Embryonic facial prominence (tissue), 1 donor: ENCODE measurements at regions not wholly inside any gene's neighbourhood (a gene's known extent, or its start where the extent isn't known, plus 50 kb on each side); places are given as distances from the start of the nearest gene placed in this dataset.

Experiments
- DNase-seq: peaks from one replicate; pipeline ENCODE4 v3.0.0-alpha.2; 2016; ENCODE audit errors: extremely low spot score

- DNase-seq, result no peak
Observed at GRCh38 chr4:180031330-180031729, 2211.9 kb upstream of the TENM3 start.

- no peak for DNase-seq
Observed at GRCh38 chr4:180041576-180041975, 2201.6 kb upstream of the TENM3 start.

- no peak for DNase-seq
Observed at GRCh38 chr4:180052629-180053028, 2190.6 kb upstream of the TENM3 start.

- DNase-seq, result no peak
Observed at GRCh38 chr4:180054291-180054690, 2188.9 kb upstream of the TENM3 start.

- no peak for DNase-seq
Observed at GRCh38 chr4:180057299-180057721, 2185.9 kb upstream of the TENM3 start.

GRCh38 chr4:180057891-180058671 lies 2185.1 kb upstream of the TENM3 start:
- DNase-seq, result no peak

- DNase-seq, result peak; percentile 72
Observed at GRCh38 chr4:180058691-180059215, 2184.4 kb upstream of the TENM3 start.

GRCh38 chr4:180059216-180059881 lies 2183.9 kb upstream of the TENM3 start:
- no peak for DNase-seq

GRCh38 chr4:180060159-180060889 lies 2182.9 kb upstream of the TENM3 start:
- no peak for DNase-seq

- DNase-seq, result no peak
Observed at GRCh38 chr4:180081072-180081471, 2162.1 kb upstream of the TENM3 start.

GRCh38 chr4:180084561-180084960 lies 2158.6 kb upstream of the TENM3 start:
- no peak for DNase-seq

GRCh38 chr4:180086480-180087190 lies 2156.6 kb upstream of the TENM3 start:
- no peak for DNase-seq

GRCh38 chr4:180098586-180098985 lies 2144.6 kb upstream of the TENM3 start:
- peak; percentile 30 for DNase-seq

GRCh38 chr4:180099957-180100356 lies 2143.2 kb upstream of the TENM3 start:
- DNase-seq, result no peak

- DNase-seq, result no peak
Observed at GRCh38 chr4:180100433-180101344, 2142.5 kb upstream of the TENM3 start.

GRCh38 chr4:180101348-180102083 lies 2141.7 kb upstream of the TENM3 start:
- no peak for DNase-seq

- DNase-seq, result no peak
Observed at GRCh38 chr4:180103794-180104193, 2139.4 kb upstream of the TENM3 start.

- no peak for DNase-seq
Observed at GRCh38 chr4:180105362-180105761, 2137.8 kb upstream of the TENM3 start.

GRCh38 chr4:180106122-180106521 lies 2137.1 kb upstream of the TENM3 start:
- no peak for DNase-seq

GRCh38 chr4:180106997-180107396 lies 2136.2 kb upstream of the TENM3 start:
- no peak for DNase-seq
